Stimulated activated CD4-positive, alpha-beta T cell treated with anti-CD3 and anti-CD28 coated beads, TNF-alpha, amount 100 ng/mL, for 4 hours (primary cell): ENCODE measurements at regions not wholly inside any gene's neighbourhood (a gene's known extent, or its start where the extent isn't known, plus 50 kb on each side); places are given as distances from the start of the nearest gene placed in this dataset.
"Not testable (repeated sequence)": the region's sequence is repeated elsewhere in the genome, so short reads cannot be mapped to it uniquely, and the experiment has no call there.

ENCODE experiments used
- DNase-seq, 3 experiments: peaks; one replicate each; pipeline ENCODE4 v3.0.0-alpha.2; 2020; ENCODE audit warnings: low read depth in 3 of 3

DNA sequence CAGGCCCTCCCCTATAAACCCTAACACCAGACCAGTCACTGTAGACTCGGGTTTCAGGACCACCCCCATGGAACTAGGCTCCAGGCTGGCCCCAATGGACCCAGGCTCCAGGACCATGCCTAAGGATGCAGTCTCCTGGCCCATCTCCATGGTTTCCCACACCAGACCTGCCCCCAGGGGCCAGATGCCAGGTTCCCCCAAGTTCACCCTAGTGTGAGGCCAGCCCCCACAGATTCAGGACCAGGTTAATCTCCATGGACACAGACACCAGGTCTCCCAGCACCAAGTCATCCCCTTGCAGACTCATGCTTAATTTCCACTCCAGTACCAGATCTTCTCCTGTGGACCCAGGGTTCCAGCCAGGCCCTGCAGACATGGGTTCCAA lies 103.8 kb upstream of the LANCL2 start:
- no peak for DNase-seq

GRCh38 chr7:55265328-55265727 lies 99.8 kb upstream of the LANCL2 start:
- DNase-seq, result not testable (repeated sequence)

GRCh38 chr7:55265836-55266642 lies 99.1 kb upstream of the LANCL2 start:
- DNase-seq, result no peak

DNA sequence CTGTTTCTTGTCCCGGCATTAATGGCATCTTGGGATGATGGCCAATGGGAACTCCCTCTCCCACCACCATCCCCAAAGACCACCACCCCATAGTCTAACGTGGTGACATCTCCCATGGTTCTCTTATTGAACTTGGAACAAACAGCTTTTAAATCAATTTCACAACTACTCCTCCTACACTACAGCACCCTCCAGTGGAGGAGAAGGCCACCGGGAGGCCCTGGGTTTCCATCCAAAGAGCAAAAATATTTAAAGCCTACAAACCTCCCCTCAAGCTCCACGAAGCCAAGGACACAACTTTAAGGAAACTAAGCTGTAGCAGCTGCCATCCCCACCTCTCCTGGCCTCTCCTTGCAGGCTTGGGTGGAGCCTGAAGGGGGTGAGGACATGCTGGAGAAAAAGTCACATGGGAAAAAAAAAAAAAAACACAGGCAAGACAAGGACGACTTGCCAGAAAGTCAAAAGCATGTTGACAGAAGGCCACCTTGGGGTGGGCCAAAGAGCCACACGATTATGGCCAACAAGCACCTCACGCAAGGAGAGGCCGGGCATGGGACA lies 94.0 kb upstream of the LANCL2 start:
- no peak for DNase-seq

- no peak for DNase-seq
Measured at GRCh38 chr7:55271661-55272060, 93.5 kb upstream of the LANCL2 start.

GRCh38 chr7:55272328-55272727 lies 92.8 kb upstream of the LANCL2 start:
- DNase-seq, result no peak

DNA sequence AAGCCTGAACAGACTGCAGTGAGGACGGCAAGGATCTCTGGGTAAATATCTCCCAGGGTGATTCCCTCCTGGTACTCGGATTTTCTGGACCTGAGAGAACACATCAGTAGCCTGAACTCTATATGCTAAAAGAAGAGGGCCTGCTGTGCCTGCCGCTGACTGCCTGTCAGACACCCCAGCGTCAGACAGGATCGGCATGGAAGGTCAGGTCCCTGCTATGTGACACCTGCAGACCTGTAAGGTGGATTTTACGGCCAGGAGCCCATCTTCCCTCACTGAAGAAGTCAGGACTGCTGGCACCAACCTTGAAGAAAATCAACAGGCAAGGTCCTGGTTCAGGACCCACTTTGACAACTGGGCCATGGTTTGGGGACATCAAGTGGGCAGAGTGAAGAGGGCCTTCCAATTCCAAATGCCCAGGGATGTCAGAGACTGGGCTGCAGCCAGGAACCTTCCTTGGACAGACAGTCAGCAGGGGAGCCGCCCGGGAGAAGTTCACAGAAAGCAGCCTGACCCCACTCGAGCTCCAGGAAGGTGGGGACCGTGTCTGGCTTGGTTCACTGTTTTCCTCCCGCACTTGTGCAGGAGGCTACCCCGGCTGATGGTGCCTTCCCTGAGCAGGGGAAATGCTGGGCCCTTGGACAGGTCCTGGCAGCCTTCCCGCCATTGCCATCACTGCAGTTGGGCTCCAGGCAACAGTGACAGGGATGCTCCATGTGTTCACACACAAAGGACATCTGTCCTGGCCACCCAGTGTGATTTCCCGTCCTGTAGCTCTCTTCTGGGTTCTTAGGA lies 91.8 kb upstream of the LANCL2 start:
- DNase-seq, result no peak

GRCh38 chr7:55274156-55274555 lies 91.0 kb upstream of the LANCL2 start:
- no peak for DNase-seq

GRCh38 chr7:55275291-55276200 lies 89.6 kb upstream of the LANCL2 start:
- DNase-seq, result no peak

GRCh38 chr7:55276572-55277295 lies 88.4 kb upstream of the LANCL2 start:
- DNase-seq, result no peak

GRCh38 chr7:55277916-55278315 lies 87.2 kb upstream of the LANCL2 start:
- DNase-seq, result no peak

GRCh38 chr7:55278321-55278720 lies 86.8 kb upstream of the LANCL2 start:
- DNase-seq, result no peak

GRCh38 chr7:55279080-55279845 lies 85.9 kb upstream of the LANCL2 start:
- no peak for DNase-seq

DNA sequence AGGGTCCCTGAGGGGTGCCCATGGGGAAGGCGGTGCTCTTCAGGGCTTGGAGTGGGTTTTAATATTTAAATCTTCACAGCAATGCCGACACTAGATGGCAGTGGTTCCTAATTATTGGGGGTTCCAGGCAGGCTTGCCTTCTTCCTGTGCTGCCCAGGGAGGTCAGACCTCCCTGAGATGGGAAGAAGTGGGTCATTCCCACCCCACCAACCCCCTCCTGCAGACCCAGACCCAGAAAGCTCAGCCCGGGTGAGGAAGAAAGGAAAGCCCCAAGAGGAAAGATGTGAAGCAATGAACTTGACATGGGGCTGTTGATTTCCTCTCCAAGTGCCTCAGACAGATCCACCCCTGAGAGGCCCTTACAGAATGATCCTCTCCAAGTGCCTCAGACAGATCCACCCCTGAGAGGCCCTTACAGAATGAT lies 85.1 kb upstream of the LANCL2 start:
- peak; percentile 8 to 27 (median 9) for DNase-seq

- no peak for DNase-seq
Measured at GRCh38 chr7:55285665-55286064, 79.5 kb upstream of the LANCL2 start.

- no peak for DNase-seq
Measured at GRCh38 chr7:55286666-55287065, 78.5 kb upstream of the LANCL2 start.

GRCh38 chr7:55288070-55288824 lies 76.9 kb upstream of the LANCL2 start:
- no peak for DNase-seq

GRCh38 chr7:55296070-55296469 lies 69.1 kb upstream of the LANCL2 start:
- DNase-seq, result no peak

DNA sequence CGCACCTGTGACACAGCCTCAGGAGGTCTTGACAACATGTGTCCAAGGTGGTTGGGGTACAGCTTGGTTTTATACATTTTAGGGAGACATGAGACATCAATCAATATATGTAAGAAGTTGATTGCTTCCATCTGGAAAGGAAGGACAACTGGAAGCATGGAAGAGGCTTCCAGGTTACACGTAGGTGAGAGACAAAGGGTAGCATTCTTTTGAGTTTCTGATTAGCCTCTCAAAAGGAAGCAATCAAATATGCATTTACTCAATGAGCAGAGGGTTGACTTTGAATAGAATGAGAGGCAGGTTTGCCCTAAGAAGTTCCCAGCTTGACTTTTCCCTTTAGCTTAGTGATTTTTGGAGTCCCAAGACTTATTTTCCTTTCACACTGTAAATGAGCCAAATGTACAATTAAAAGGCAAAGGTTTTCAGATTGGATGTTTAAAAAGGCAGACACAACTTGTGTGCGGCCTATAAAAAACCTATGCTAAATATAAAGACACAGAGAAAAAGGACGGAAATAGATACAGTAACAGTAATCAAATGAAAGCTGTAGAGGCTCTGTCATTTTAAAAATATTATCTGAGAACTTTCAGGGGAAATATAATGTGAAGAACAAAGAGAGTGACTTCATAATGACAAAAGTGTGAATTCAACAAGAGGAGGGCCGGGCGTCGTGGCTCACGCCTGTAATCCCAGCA lies 65.7 kb upstream of the LANCL2 start:
- no peak for DNase-seq
